ENCODE measurements at regions not wholly inside any gene's neighbourhood (a gene's known extent, or its start where the extent isn't known, plus 50 kb on each side); places are given as distances from the start of the nearest gene placed in this dataset.
"Not testable (repeated sequence)": the region's sequence is repeated elsewhere in the genome, so short reads cannot be mapped to it uniquely, and the experiment has no call there.

GRCh38 chr16:76612497-76612896 lies 335.3 kb downstream of the CNTNAP4 start:
- DNase-seq = no peak

- no peak for DNase-seq
Measured at GRCh38 chr16:76614269-76614668, 337.1 kb downstream of the CNTNAP4 start.

- no peak for DNase-seq
Measured at GRCh38 chr16:76622876-76623275, 345.7 kb downstream of the CNTNAP4 start.

GRCh38 chr16:76634847-76635697 lies 357.9 kb downstream of the CNTNAP4 start:
- no peak for DNase-seq

GRCh38 chr16:76639685-76640289 lies 362.6 kb downstream of the CNTNAP4 start:
- peak; percentile 1 to 14 for DNase-seq

GRCh38 chr16:76650582-76650981 lies 373.4 kb downstream of the CNTNAP4 start:
- DNase-seq = no peak

- DNase-seq = peak; percentile 33 to 58
Measured at GRCh38 chr16:76653390-76654026, 376.3 kb downstream of the CNTNAP4 start.

GRCh38 chr16:76654088-76654820 lies 377.1 kb downstream of the CNTNAP4 start:
- DNase-seq = no peak

- no peak for DNase-seq
Measured at GRCh38 chr16:76656994-76657393, 379.8 kb downstream of the CNTNAP4 start.

- DNase-seq = no peak
Measured at GRCh38 chr16:76661691-76662235, 384.6 kb downstream of the CNTNAP4 start.

- DNase-seq = no peak
Measured at GRCh38 chr16:76665571-76666275, 388.5 kb downstream of the CNTNAP4 start.

- no peak for DNase-seq
Measured at GRCh38 chr16:76668207-76668725, 391.1 kb downstream of the CNTNAP4 start.

GRCh38 chr16:76669288-76669687 lies 392.1 kb downstream of the CNTNAP4 start:
- DNase-seq = no peak

GRCh38 chr16:76670125-76670857 lies 393.1 kb downstream of the CNTNAP4 start:
- no peak for DNase-seq

- no peak for DNase-seq
Measured at GRCh38 chr16:76676356-76676755, 399.2 kb downstream of the CNTNAP4 start.

- no peak for DNase-seq
Measured at GRCh38 chr16:76681296-76681695, 404.1 kb downstream of the CNTNAP4 start.

GRCh38 chr16:76683051-76683450 lies 405.9 kb downstream of the CNTNAP4 start:
- DNase-seq = no peak

GRCh38 chr16:76696876-76697275 lies 419.7 kb downstream of the CNTNAP4 start:
- no peak for DNase-seq

- DNase-seq = no peak
Measured at GRCh38 chr16:76705892-76706291, 428.7 kb downstream of the CNTNAP4 start.

GRCh38 chr16:76713191-76713590 lies 436.0 kb downstream of the CNTNAP4 start:
- no peak for DNase-seq

GRCh38 chr16:76716251-76716650 lies 439.1 kb downstream of the CNTNAP4 start:
- not testable (repeated sequence) for DNase-seq

Measured in AML-193 (cell line).